RWPE1 (cell line): ENCODE measurements at regions not wholly inside any gene's neighbourhood (a gene's known extent, or its start where the extent isn't known, plus 50 kb on each side); places are given as distances from the start of the nearest gene placed in this dataset.
"Not testable (repeated sequence)": the region's sequence is repeated elsewhere in the genome, so short reads cannot be mapped to it uniquely, and the experiment has no call there.

Experiments used
- CTCF ChIA-PET: fragments of 350-600 bp; sonication (Branson Sonifier 250); formaldehyde crosslinking; extraction: SDS; loops from one replicate; lab custom pipeline; 2021; lab: Yijun Ruan, JAX
- POLR2A ChIA-PET: fragments of 400-600 bp; formaldehyde crosslinking; extraction: SDS; loops from one replicate; lab custom pipeline; 2020; ENCODE audit warnings: antibody characterized with exemption; ENCODE audit not compliant: low non-redundant PET; lab: Yijun Ruan, JAX
- DNase-seq: peaks from one replicate; pipeline ENCODE4 v3.0.0; 2012; ENCODE audit warnings: low spot score
- H3K27ac ChIP-seq: fragments of 450-650 bp; 2 replicates; pipeline ENCODE4 v1.5.1; 2017
- TF ChIP-seq, protein P1 (sequence below): fragments of 450-650 bp; conservative IDR thresholded peaks from 2 replicates; pipeline ENCODE4 v1.5.1; 2017; ENCODE audit warnings: low read depth, mild to moderate bottlenecking

DNA sequence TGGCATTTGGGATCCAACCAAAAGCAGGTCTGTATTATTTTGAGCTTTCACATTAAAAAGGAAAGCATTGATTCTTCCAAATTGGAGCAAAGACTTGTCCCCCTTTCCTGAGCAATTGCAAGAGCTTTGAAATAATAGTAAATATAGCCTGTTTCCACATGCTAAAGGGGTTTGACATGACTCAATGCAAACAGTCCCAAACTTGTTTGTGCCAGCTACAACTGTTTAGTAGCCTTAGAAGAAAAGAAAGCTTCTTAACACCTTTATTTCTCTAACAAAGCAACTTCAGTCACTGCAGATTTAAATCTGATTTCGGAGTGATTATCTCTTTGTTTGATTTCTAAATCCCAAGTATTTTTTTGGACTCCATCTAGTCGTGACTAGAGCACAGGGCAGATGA lies 180.2 kb downstream of the SEMA6D start:
- H3K27ac ChIP-seq, result no peak overlapping the region
- TF ChIP-seq, protein P1, sequence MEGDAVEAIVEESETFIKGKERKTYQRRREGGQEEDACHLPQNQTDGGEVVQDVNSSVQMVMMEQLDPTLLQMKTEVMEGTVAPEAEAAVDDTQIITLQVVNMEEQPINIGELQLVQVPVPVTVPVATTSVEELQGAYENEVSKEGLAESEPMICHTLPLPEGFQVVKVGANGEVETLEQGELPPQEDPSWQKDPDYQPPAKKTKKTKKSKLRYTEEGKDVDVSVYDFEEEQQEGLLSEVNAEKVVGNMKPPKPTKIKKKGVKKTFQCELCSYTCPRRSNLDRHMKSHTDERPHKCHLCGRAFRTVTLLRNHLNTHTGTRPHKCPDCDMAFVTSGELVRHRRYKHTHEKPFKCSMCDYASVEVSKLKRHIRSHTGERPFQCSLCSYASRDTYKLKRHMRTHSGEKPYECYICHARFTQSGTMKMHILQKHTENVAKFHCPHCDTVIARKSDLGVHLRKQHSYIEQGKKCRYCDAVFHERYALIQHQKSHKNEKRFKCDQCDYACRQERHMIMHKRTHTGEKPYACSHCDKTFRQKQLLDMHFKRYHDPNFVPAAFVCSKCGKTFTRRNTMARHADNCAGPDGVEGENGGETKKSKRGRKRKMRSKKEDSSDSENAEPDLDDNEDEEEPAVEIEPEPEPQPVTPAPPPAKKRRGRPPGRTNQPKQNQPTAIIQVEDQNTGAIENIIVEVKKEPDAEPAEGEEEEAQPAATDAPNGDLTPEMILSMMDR, result no peak
- ChIA-PET CTCF (interaction anchor here (0.6 kb wide), 1 partner anchor 180 kb away, joined by 3 read pairs; the partner anchor contains the start of gene SEMA6D), POLR2A (no interaction called here)
- peak; percentile 32 for DNase-seq

DNA sequence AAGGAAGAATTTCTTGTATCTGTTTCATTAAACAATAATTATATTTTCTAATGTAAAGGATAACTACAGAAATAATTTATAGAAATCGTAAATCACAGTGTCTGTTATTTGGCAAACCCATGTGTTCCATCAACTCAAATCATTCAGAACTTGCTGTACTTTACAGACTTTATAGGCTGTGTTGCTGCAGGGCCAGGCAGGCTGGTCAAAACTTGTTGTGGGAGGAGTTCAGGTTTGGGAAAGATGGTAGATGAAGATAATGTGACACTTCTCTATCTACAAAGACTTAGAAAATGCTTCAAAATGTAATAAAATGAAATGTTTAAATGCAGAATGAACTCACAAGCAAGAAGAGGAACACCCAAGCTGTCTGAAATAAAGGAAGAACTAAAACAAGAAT lies 183.4 kb downstream of the SEMA6D start:
- TF ChIP-seq, protein P1, result no peak
- ChIA-PET POLR2A (no interaction called here), CTCF (interaction anchor here (0.6 kb wide), 1 partner anchor 189 kb away, joined by 3 read pairs; no protein-coding TSS in a partner anchor)
- no peak for DNase-seq
- H3K27ac ChIP-seq, result peak overlapping the region; percentile 38; the same call in 1 of the 2 replicates

DNA sequence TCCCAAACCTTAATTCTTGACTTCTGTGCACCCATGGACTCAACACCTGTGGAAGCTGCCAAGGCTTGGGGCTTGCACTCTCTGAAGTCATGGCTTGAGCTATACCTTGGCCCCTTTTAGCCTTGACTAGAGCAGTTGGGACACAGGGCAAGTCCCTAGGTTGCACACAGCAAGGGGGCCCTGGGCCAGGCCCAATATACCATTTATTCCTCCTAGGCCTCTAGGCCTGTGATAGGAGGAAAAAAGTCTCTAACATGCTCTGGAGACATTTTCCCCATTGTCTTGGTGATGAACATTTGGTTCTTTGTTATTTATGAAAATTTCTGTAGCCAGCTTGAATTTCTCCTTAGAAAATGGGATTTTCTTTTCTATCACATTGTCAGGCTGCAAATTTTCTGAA lies 186.1 kb downstream of the SEMA6D start:
- ChIA-PET CTCF (no interaction called here), POLR2A (no interaction called here)
- no peak for DNase-seq
- no peak overlapping the region for H3K27ac ChIP-seq
- TF ChIP-seq, protein P1, result no peak

DNA sequence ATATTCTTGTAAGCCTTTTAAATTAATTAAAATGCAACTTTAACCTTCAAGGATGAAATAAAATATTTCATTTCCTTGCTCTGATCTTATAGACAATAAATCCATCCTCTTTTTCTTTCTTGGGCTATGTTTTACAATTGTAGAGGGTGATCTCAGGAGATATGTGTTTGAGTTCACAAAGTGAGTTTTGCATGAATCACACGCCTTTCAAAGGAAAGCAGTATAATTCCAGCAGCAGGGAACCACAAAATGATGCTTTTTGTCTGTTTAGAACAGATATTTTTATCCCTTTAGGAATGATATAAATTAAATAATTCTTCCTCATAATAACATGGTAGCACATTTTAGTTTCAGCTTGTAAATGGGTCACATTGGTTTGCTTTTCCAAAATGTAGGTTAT lies 191.2 kb downstream of the SEMA6D start:
- no peak for DNase-seq
- TF ChIP-seq, protein P1, result no peak
- POLR2A ChIA-PET, result no interaction called here
- CTCF ChIA-PET, result no interaction called here
- H3K27ac ChIP-seq, result no peak overlapping the region

DNA sequence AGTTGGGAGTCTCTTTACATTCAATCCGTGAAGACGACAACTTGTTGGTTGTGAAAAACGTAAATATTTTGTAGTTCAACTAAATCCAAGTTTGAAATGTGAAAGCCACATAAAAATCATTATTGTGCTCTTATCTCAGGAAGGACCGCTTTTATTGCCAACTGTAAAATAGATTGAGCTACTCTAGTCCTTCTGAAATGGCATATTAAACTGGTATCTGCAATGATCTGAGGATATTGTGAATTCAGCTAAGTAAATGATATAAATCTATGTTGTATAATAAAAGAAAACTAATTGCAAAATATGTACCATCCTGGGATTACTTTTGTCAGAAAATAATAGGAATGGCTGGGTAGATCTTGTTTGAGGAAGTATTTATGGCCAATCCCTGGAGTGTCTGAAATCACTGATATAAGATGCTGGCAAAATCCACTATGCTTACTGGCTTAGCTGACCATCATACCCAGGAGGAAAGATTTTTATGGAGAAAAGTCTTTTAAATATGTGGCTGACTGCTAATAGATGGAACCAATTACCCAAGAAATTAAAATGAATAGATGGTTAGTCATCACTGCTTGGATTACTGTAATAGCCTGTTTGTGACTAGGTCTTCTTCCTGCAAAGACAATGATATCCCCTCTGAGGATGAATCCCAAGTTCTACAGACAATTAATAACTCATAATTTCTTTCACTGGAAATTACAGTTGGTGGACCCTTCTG lies 191.8 kb downstream of the SEMA6D start:
- TF ChIP-seq, protein P1, result no peak
- DNase-seq, result peak; percentile 24
- CTCF ChIA-PET, result no interaction called here
- POLR2A ChIA-PET, result no interaction called here
- no peak overlapping the region for H3K27ac ChIP-seq

DNA sequence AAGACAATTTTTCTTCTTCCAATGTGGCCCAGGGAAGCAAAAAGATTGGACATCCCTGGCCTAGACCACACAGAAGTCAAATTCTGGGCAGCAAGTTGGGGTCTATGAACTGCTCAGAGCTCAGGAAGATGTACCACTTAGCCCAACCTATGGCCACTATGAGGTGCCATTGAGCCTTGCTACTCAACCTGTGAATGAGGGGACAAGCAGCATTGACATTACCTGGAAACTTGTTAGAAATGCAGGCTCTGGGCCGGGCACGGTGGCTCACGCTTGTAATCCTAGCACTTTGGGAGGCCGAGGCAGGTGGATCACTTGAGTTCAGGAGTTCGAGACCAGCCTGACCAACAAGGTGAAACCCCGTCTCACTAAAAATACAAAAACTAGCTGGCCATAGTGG lies 195.6 kb downstream of the SEMA6D start:
- CTCF ChIA-PET, result interaction anchor here (0.6 to 0.7 kb wide), 2 partner anchors 44 to 336 kb away, joined by 4 read pairs; no protein-coding TSS in a partner anchor
- H3K27ac ChIP-seq, DNase-seq, POLR2A ChIA-PET: not testable (repeated sequence)

DNA sequence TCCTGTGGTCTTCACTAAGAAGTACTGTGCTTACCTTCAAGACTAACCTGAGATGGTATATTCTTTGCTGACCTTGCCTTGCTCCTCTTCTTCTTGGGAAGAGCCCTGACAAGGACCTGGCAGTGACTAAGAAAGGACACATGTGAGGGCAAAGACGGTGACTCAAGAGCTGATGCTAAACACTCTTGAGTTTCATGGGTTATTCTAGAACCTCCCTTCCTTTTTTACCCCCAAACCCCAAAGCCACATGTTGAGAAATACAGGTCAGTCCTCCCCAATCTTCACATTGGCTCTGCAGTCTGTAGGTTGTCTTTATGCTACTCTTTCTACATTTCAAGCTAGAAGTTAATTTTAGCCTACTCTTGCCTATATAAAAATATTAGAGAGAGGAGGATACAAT lies 200.6 kb downstream of the SEMA6D start:
- H3K27ac ChIP-seq, result no peak overlapping the region
- CTCF ChIA-PET, result interaction anchor here (0.5 to 0.7 kb wide), 2 partner anchors 127 to 170 kb away, joined by 3 read pairs; no protein-coding TSS in a partner anchor
- POLR2A ChIA-PET, result no interaction called here
- no peak for DNase-seq
- TF ChIP-seq, protein P1, result no peak
